ENCODE measurements at regions not wholly inside any gene's neighbourhood (a gene's known extent, or its start where the extent isn't known, plus 50 kb on each side); places are given as distances from the start of the nearest gene placed in this dataset.

DNA sequence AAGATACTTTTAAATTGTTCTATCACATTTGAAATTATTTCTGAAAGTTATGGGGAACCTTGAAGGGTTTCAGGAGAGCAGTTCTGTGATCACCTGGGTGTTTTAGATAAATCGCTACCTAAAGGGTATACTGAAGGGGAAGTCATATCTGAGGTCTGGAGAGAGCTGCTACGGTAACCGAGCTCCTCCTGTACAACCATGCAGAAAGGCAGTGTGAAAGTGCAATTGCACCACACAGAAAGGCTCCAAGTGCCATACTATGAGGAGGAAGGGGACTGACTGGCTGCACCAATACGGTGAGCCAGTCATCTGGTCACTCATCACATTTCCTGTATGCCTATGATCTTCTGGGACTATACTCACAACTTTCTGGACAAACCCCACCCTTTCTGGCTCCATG lies 241.4 kb upstream of the SLC24A2 start:
- no peak overlapping the region for H2BK120ac ChIP-seq (ENCODE audit: insufficient read depth, low read length, poor library complexity)
- no peak overlapping the region for H3K4ac ChIP-seq (ENCODE audit: low read depth, low read length)
- H3K23ac ChIP-seq (ENCODE audit: low read length) = no peak overlapping the region
- no peak overlapping the region for H2BK5ac ChIP-seq (ENCODE audit: low read depth, low read length, poor library complexity)
- no peaks in the 10 kb centered on the region for H3K36me3 ChIP-seq (ENCODE audit: control insufficient read depth in 1 of 2, insufficient read depth in 2 of 2, low read length in 2 of 2)
- H3K4me1 ChIP-seq (ENCODE audit: control insufficient read depth in 1 of 2, insufficient read depth in 2 of 2, low read length in 2 of 2) = peaks cover 0 to 3% of the 10 kb centered on the region in 2 experiments
- no CpG with 5 or more reads among the region's 4 CpGs for WGBS (ENCODE audit: extremely low coverage, insufficient coverage, insufficient read length)
- H4K12ac ChIP-seq (ENCODE audit: low read depth, low read length) = no peak overlapping the region
- H3K27ac ChIP-seq (ENCODE audit: low read depth, low read length) = no peak overlapping the region
- H3K4me2 ChIP-seq (ENCODE audit: low read length) = no peak overlapping the region
- no peak overlapping the region for H2BK12ac ChIP-seq (ENCODE audit: low read length)
- no peak overlapping the region for H3K14ac ChIP-seq (ENCODE audit: low read length)
- no peak overlapping the region for H2AFZ ChIP-seq (ENCODE audit: insufficient read depth, low read length, poor library complexity)
- H3K18ac ChIP-seq (ENCODE audit: low read length) = no peak overlapping the region
- H3K79me2 ChIP-seq (ENCODE audit: control insufficient read depth, insufficient read depth, low read length, poor library complexity) = no peaks in the 10 kb centered on the region
- no peaks in the 10 kb centered on the region for H3K9me3 ChIP-seq (ENCODE audit: insufficient read depth, low read depth, low read length)
- no peak overlapping the region for H3K4me3 ChIP-seq (ENCODE audit: low read depth, low read length)
- DNase-seq = no peak
- H3K27me3 ChIP-seq (ENCODE audit: insufficient read depth, low read length) = no peaks in the 10 kb centered on the region
- H2AK5ac ChIP-seq (ENCODE audit: low read length) = no peak overlapping the region
- no peak overlapping the region for H4K91ac ChIP-seq (ENCODE audit: low read depth, low read length)
- no peak overlapping the region for H4K8ac ChIP-seq (ENCODE audit: low read depth, low read length)
- H3K9ac ChIP-seq (ENCODE audit: low read length) = no peak overlapping the region
- no peaks in the 10 kb centered on the region for H3K79me1 ChIP-seq (ENCODE audit: low read length)

- no CpG with 5 or more reads among the region's 5 CpGs for WGBS (ENCODE audit: extremely low coverage, insufficient coverage, insufficient read length)
- H3K36me3 ChIP-seq (ENCODE audit: control insufficient read depth in 1 of 2, insufficient read depth in 2 of 2, low read length in 2 of 2) = no peaks in the 10 kb centered on the region
- H3K4me1 ChIP-seq (ENCODE audit: control insufficient read depth in 1 of 2, insufficient read depth in 2 of 2, low read length in 2 of 2) = peaks cover 0 to 3% of the 10 kb centered on the region in 2 experiments
Observed at GRCh38 chr9:20028849-20029231, 240.0 kb upstream of the SLC24A2 start.

GRCh38 chr9:20028192-20028848 lies 239.5 kb upstream of the SLC24A2 start:
- Histone ChIP-seq H3K14ac (ENCODE audit: low read length) (no peak overlapping the region), H3K4me2 (ENCODE audit: low read length) (no peak overlapping the region), H3K79me1 (ENCODE audit: low read length) (no peaks in the 10 kb centered on the region), H3K27ac (ENCODE audit: low read depth, low read length) (no peak overlapping the region), H3K36me3 (ENCODE audit: control insufficient read depth in 1 of 2, insufficient read depth in 2 of 2, low read length in 2 of 2) (no peaks in the 10 kb centered on the region), H2BK120ac (ENCODE audit: insufficient read depth, low read length, poor library complexity) (no peak overlapping the region), H3K27me3 (ENCODE audit: insufficient read depth, low read length) (no peaks in the 10 kb centered on the region), H3K4me1 (ENCODE audit: control insufficient read depth in 1 of 2, insufficient read depth in 2 of 2, low read length in 2 of 2) (peaks cover 0 to 3% of the 10 kb centered on the region in 2 experiments), H2AFZ (ENCODE audit: insufficient read depth, low read length, poor library complexity) (no peak overlapping the region), H3K23ac (ENCODE audit: low read length) (no peak overlapping the region), H3K9ac (ENCODE audit: low read length) (no peak overlapping the region), H4K12ac (ENCODE audit: low read depth, low read length) (no peak overlapping the region), H4K8ac (ENCODE audit: low read depth, low read length) (no peak overlapping the region), H4K91ac (ENCODE audit: low read depth, low read length) (no peak overlapping the region), H3K79me2 (ENCODE audit: control insufficient read depth, insufficient read depth, low read length, poor library complexity) (no peaks in the 10 kb centered on the region), H3K4ac (ENCODE audit: low read depth, low read length) (no peak overlapping the region), H2AK5ac (ENCODE audit: low read length) (no peak overlapping the region), H3K4me3 (ENCODE audit: low read depth, low read length) (no peak overlapping the region), H2BK12ac (ENCODE audit: low read length) (no peak overlapping the region), H3K9me3 (ENCODE audit: insufficient read depth, low read depth, low read length) (no peaks in the 10 kb centered on the region), H2BK5ac (ENCODE audit: low read depth, low read length, poor library complexity) (no peak overlapping the region), H3K18ac (ENCODE audit: low read length) (no peak overlapping the region)
- no CpG with 5 or more reads among the region's 6 CpGs for WGBS (ENCODE audit: extremely low coverage, insufficient coverage, insufficient read length)
- DNase-seq = no peak

More at GRCh38 chr9:20028849-20029231, 240.0 kb upstream of the SLC24A2 start:
- Histone ChIP-seq H3K79me2 (ENCODE audit: control insufficient read depth, insufficient read depth, low read length, poor library complexity) (no peaks in the 10 kb centered on the region), H4K8ac (ENCODE audit: low read depth, low read length) (no peak overlapping the region), H3K79me1 (ENCODE audit: low read length) (no peaks in the 10 kb centered on the region), H3K4me2 (ENCODE audit: low read length) (no peak overlapping the region), H3K14ac (ENCODE audit: low read length) (no peak overlapping the region), H2BK5ac (ENCODE audit: low read depth, low read length, poor library complexity) (no peak overlapping the region), H2BK120ac (ENCODE audit: insufficient read depth, low read length, poor library complexity) (no peak overlapping the region), H2AK5ac (ENCODE audit: low read length) (no peak overlapping the region), H3K27ac (ENCODE audit: low read depth, low read length) (no peak overlapping the region), H4K91ac (ENCODE audit: low read depth, low read length) (no peak overlapping the region), H3K9me3 (ENCODE audit: insufficient read depth, low read depth, low read length) (no peaks in the 10 kb centered on the region), H2AFZ (ENCODE audit: insufficient read depth, low read length, poor library complexity) (no peak overlapping the region), H3K23ac (ENCODE audit: low read length) (no peak overlapping the region), H3K27me3 (ENCODE audit: insufficient read depth, low read length) (no peaks in the 10 kb centered on the region), H3K4ac (ENCODE audit: low read depth, low read length) (no peak overlapping the region), H3K4me3 (ENCODE audit: low read depth, low read length) (no peak overlapping the region), H3K18ac (ENCODE audit: low read length) (no peak overlapping the region), H2BK12ac (ENCODE audit: low read length) (no peak overlapping the region), H3K9ac (ENCODE audit: low read length) (no peak overlapping the region), H4K12ac (ENCODE audit: low read depth, low read length) (no peak overlapping the region)
- DNase-seq = no peak

- Histone ChIP-seq H2AK5ac (ENCODE audit: low read length) (no peak overlapping the region), H3K4me3 (ENCODE audit: low read depth, low read length) (no peak overlapping the region), H2BK12ac (ENCODE audit: low read length) (no peak overlapping the region), H3K79me1 (ENCODE audit: low read length) (no peaks in the 10 kb centered on the region), H3K23ac (ENCODE audit: low read length) (no peak overlapping the region), H3K4me2 (ENCODE audit: low read length) (no peak overlapping the region), H3K9ac (ENCODE audit: low read length) (no peak overlapping the region), H4K91ac (ENCODE audit: low read depth, low read length) (no peak overlapping the region), H4K12ac (ENCODE audit: low read depth, low read length) (no peak overlapping the region), H2AFZ (ENCODE audit: insufficient read depth, low read length, poor library complexity) (no peak overlapping the region), H2BK120ac (ENCODE audit: insufficient read depth, low read length, poor library complexity) (no peak overlapping the region), H3K4ac (ENCODE audit: low read depth, low read length) (no peak overlapping the region), H3K14ac (ENCODE audit: low read length) (no peak overlapping the region), H3K18ac (ENCODE audit: low read length) (no peak overlapping the region), H2BK5ac (ENCODE audit: low read depth, low read length, poor library complexity) (no peak overlapping the region), H3K9me3 (ENCODE audit: insufficient read depth, low read depth, low read length) (no peaks in the 10 kb centered on the region), H3K79me2 (ENCODE audit: control insufficient read depth, insufficient read depth, low read length, poor library complexity) (no peaks in the 10 kb centered on the region), H4K8ac (ENCODE audit: low read depth, low read length) (no peak overlapping the region), H3K27ac (ENCODE audit: low read depth, low read length) (no peak overlapping the region), H3K27me3 (ENCODE audit: insufficient read depth, low read length) (no peaks in the 10 kb centered on the region), H3K4me1 (ENCODE audit: control insufficient read depth in 1 of 2, insufficient read depth in 2 of 2, low read length in 2 of 2) (no peaks in the 10 kb centered on the region), H3K36me3 (ENCODE audit: control insufficient read depth in 1 of 2, insufficient read depth in 2 of 2, low read length in 2 of 2) (no peaks in the 10 kb centered on the region)
- WGBS (ENCODE audit: extremely low coverage, insufficient coverage, insufficient read length) = 100% methylated on average over 1 of the region's 8 CpGs
- DNase-seq = peak in 1 of 2 donors; percentile 66
Observed at GRCh38 chr9:20023961-20024571, 235.2 kb upstream of the SLC24A2 start.

Data from trophoblast cell (in vitro differentiated cells and primary cell).